Right lobe of liver (tissue), 4 donors: ENCODE measurements at regions not wholly inside any gene's neighbourhood (a gene's known extent, or its start where the extent isn't known, plus 50 kb on each side); places are given as distances from the start of the nearest gene placed in this dataset.

Experiments
- POLR2A ChIP-seq: fragments of 450-650 bp; IDR thresholded peaks from one replicate; pipeline ENCODE4 v1.6.1; 2017; ENCODE audit warnings: antibody characterized with exemption, mild to moderate bottlenecking
- TF ChIP-seq, protein P1 (sequence below), 4 donors: fragments of 200-600 bp in 3 of 4; fragments of 450-650 bp in 1 of 4; IDR thresholded peaks; one replicate each; pipeline versions ENCODE4 v1.5.1 to v1.8.0; 2016 to 2022; ENCODE audit warnings: antibody characterized with exemption in 4 of 4, mild to moderate bottlenecking in 2 of 4
- donor health status: DM: no; HTN: no; CAD: no.
- donor health status: DM: no; HTN: no; CAD: no.
- donor health status: DM: no; HTN: yes; CAD: no.

DNA sequence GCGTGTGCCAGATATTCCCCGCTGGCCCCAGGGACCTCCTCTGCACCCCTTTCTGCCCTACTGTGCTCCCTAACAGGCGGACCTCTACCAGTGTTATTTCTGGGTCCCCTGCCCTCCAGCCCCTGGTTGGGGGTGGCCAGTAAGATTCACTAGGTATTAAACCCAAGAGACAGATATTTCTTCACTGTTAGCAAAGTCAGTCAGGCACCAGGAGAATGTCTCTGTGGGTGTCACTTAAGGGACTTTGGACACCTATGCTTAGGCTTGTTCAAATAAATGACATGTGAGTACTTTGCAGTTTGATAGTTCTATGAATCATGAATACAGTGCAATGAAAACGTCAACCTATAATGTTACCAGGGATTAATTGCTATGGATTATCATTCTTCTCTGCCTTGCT, 234.3 kb upstream of the IGFBP3 start:
- TF ChIP-seq POLR2A = no peak
- TF ChIP-seq, protein P1, sequence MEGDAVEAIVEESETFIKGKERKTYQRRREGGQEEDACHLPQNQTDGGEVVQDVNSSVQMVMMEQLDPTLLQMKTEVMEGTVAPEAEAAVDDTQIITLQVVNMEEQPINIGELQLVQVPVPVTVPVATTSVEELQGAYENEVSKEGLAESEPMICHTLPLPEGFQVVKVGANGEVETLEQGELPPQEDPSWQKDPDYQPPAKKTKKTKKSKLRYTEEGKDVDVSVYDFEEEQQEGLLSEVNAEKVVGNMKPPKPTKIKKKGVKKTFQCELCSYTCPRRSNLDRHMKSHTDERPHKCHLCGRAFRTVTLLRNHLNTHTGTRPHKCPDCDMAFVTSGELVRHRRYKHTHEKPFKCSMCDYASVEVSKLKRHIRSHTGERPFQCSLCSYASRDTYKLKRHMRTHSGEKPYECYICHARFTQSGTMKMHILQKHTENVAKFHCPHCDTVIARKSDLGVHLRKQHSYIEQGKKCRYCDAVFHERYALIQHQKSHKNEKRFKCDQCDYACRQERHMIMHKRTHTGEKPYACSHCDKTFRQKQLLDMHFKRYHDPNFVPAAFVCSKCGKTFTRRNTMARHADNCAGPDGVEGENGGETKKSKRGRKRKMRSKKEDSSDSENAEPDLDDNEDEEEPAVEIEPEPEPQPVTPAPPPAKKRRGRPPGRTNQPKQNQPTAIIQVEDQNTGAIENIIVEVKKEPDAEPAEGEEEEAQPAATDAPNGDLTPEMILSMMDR (IDR thresholded peaks at IDR 0.05) = no peak
